Activated CD4-positive, alpha-beta T cell treated with anti-CD3 and anti-CD28 coated beads, Interleukin-2, amount 50 U/mL, for 4 hours (primary cell): ENCODE measurements at regions not wholly inside any gene's neighbourhood (a gene's known extent, or its start where the extent isn't known, plus 50 kb on each side); places are given as distances from the start of the nearest gene placed in this dataset.

Experiments
- DNase-seq, 2 experiments: peaks; one replicate each; pipeline ENCODE4 v3.0.0-alpha.2; 2020

DNA sequence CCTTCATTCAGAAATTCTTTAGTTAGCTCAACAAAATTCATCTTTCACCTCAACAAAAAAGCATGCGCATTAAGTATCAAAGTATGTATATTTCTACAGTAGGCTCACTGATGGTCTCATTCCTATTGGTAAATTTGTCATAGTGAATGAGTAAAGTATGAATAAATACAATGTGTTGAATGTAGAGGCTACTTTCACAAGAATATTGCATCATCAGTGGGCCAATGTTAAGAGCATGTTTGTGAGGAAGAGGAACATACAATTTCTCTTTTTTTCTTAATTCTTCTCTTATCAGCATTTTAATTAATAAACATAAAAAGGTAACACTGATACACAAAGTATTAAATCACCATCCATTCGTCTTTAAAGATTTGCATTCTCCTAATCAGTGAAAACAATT, 505.1 kb downstream of the CETN3 start:
- no peak for DNase-seq

DNA sequence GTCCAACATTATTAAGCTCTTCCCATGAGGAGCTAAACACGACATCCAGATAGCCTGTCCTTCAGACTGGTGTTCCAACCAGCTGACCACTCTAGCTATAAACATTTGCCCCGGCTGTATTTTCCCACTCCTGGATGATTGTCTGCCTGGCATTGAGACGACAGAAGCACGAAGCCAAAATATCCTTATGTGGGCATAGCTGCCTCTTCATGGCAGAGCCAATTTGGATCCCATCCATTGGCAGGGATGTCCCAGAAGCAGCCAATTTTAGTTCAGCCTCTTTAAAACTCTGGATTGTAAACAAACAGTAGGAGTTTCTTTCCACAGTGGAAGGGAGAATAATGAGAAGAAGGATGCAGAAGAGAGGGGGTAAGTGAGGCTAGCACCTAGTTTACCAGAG, 507.6 kb downstream of the CETN3 start:
- no peak for DNase-seq

DNA sequence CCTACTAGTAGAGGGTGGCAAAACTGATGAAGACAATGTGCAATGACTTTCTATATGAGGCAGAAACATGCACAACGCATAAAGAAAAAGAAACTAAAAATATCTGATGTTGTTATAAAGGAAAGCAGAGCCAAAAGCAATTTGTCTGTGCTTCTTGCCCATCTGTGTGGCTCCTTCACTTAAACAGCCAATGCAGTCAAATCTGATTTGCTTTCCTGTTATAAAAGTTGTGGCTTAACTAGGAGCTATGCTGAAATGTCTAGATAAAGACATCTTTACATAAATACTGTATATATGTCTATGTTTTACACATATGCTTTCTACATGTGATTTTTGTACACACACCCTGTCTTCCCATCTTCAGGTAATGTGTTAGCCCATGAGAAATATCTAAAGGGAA, 508.2 kb downstream of the CETN3 start:
- DNase-seq = no peak

DNA sequence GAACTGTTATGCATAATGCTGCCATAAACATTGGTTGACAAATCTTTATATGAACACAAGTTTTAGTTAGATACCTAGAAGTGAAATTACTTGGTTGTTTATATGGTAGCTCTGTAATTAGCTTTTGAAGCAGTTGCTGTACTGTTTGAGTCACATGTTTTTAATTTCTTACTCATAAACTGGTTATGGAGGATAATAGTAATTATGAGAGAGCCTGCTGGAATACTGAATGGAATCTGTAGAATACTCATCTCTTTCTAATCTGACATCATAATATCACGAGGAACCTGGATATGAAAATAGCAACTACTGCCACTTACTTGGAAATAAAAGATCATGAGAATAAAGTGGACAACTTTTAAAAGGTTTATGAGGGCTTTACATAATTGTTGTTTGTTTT, 509.2 kb downstream of the CETN3 start:
- no peak for DNase-seq

DNA sequence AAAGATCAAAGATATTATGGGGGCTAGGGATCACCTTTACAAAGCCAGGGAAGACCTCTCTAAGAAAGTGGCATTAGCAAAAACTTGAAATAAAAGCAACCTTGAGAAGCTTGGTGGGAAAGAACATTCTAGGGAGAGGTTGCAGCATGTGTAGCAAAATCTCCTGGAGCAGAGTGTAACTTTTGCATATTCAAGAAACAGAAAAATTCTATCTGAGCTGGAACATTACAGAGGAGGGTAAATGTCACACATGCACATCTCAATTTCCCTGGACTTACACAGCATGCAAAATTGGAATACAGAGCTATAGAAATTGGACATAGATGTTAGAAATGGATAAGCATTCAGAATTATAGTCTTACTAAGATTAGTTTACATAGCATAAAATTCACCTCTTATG, 510.0 kb downstream of the CETN3 start:
- DNase-seq = no peak

DNA sequence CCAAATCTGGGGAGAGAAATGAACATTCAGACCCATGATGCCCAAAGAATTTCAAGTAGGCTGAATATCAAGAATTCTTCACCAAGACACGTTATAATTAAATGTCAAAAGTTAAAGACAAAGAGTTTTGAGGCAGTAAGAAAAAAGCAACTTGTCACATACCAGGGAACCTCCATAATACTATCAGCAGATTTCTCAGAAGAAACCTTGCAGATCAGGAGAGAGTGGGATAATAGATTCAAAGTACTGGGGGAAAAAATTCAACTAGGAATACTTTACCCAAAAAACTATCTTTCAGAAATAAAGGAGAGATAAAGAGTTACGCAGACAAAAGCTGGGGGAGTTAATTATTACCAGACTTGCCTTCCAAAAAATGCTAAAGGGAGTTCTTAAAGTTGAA, 516.0 kb downstream of the CETN3 start:
- no peak for DNase-seq

DNA sequence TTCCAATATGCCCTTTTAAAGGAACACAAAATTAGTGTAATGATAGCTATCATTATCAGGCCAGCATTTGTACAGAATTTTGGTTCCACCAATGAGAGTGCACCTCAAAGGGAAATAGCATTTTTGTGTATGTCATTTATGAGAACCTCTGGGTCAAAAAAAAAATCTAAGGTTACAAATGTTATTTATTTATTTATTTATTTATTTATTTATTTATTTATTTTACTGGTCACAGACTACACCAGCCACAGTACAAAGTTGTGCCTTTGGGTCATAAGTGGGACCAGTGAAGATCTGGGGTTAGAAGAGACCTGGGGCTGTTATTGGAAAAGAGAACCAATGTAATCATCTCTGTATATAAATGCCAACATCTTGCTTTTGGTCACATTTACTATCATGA, 523.9 kb downstream of the CETN3 start:
- DNase-seq = no peak

DNA sequence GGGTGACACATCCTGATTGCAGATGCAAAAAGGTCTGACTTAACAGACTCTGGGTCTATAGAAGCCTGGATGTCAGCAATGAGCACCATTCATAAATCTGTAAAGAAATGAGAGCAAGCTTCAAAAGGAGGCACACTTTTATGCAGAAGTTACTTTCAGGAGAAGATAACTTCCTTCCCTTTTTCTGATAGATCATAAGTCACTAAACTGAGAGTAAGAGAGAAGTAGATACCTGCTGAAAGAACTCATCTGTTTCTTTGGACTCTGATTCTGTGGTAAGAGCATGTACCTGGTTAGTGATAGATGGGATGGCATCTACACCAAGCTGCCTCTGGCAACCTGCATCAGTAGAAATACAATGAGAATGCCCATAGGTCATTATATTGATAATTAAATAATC, 525.6 kb downstream of the CETN3 start:
- DNase-seq = no peak

DNA sequence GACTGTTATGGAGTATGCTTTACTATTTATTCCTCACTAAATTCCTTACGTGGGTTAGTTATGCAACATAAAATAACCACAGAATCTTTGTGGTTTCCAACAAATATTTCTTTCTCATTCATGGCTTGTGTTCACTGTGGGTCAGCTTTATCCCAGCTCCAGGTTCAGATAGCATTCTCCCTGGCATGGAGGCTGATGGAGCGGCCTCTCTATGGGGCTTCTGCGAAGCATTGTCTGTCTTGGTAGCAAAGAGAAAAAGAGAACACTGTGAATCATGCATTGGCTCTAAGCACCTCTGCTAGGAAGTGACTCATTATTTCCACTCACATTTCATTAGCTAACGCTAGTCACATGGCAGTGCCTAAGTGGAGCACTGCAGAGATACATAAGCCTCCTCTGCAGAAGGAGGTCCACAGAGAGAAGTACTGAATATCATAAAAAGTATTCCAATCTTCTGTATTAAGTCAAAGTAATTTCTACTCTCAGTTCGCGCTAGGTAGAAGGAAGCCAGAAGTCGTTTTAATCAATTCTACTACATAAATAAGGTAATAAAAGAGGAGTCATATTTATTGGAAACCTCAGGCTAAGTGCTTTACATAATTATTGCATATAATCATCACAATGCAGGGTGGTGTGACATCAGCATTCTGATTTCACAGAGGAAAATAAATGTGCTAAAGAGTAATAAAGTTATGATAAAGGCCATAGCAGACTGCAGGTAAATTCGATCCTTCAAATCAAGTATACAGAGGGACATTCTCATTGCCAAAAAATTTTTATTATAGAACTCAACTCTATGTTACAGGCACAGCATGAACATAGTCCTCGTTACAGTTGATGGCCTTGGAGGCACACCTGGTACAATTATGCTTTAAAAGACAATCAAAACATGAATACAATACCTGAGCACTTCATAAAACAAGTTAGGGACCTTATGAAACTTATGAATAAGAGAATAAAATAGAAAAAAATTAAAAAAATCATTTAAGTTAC, 531.1 kb downstream of the CETN3 start:
- DNase-seq = no peak

DNA sequence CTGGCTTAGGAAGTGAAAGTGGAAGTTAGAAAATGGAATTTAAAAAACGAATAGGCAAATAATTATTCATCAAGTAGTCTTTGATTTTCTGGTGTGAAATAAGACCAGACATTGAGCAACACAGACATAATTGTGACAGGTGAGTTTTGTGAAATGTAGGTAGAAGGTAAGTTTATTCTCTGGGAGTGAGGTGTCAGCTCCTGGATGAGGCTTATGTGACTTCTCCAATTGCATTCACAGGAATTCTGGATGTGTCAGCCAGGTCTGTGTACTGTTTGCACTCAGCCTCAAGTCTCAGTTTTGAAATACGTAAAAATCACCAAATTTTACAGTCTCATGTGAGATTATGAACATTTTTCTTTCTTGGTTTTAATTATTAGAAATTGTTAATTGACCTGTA, 537.6 kb downstream of the CETN3 start:
- DNase-seq = no peak

DNA sequence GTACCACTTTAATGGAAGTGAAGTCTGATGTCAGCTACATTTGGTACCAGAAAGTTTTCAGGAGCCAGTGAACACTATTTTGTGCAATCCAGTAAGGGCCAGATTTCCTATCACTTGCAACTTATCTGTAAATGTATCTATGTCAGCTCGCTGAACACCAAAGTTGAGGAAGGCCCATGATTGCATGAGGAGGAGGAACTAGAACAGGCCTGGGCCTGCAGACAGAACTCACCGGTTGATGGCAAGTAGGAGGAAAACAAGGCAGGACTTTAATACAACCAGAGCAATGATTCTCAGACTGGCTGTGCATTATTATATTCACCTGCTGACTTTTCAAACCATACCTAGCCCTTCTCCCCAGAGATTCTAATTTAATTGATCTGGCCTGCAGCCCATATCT, 540.2 kb downstream of the CETN3 start:
- DNase-seq = no peak

DNA sequence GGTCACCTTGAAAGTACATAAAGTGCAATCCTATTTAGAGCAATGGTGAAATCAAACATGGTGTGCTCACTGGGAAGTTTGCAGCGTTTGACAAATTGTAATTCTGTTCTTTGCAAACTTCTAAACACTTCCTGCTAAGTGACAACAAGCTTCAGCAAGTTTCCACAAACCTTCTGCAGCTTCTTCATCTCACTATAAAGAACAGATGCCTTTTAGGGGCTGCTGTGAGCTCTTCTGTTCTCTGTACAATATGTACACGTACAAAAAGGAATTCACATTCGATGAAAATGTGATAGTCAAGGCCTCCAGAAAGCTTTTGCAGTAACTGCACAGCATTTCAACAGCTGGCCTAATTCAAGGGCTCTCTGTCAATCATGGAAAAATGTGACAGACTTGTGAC, 543.1 kb downstream of the CETN3 start:
- DNase-seq = no peak

DNA sequence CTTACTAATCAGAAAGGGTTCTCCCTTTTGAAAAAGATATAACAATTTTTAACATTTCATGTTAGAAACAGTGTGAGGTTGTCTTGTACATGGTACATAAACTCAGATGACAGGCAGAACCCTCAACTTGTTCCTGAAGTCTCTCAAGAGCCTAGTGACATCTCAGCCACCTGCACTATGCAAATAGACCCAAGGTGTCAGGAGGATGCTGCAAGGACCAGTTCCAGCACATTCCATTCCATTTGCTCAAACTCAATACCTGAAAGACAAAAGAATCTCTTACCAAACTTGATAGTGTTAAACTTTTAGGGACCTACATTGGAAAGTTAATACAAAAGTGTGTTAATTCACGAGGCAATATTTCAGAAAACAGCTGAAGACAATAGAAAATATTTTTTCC, 544.6 kb downstream of the CETN3 start:
- DNase-seq = no peak

DNA sequence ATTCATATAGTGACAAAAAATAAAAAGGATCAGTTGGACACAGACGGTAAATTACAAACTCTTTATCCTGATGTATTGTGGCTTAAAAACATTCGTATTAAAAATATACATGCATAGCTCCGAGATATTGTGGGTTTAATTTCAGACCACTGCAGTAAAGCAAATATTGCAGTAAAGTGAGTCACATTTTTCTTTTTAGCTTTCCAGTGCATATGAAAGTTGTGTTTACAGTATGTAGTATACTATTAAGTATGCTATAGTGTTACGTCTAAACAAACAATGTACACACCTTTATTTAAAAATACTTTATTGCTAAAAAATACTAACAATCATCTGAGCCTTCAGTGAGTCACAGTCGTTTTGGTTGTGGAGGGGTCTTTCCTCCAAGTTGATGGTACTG, 551.8 kb downstream of the CETN3 start:
- no peak for DNase-seq

DNA sequence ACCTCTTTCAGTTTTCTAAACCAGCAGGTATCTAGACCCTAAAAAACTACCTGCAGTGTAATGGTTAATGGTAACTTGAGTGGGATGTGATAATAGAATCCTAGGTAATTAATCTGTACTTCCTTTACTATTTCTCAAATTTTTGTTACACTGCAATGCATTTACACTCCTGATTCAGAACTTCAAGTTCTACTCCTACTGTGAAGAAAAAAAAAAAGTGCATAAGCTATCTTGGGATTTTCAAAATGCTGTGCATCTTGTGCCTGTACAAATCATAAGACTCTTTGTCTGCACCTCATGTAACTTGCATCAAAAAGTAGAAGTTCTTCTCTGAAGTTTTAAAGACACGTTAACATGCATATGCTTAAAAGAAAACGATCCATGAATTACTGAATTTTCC, 554.1 kb downstream of the CETN3 start:
- no peak for DNase-seq

DNA sequence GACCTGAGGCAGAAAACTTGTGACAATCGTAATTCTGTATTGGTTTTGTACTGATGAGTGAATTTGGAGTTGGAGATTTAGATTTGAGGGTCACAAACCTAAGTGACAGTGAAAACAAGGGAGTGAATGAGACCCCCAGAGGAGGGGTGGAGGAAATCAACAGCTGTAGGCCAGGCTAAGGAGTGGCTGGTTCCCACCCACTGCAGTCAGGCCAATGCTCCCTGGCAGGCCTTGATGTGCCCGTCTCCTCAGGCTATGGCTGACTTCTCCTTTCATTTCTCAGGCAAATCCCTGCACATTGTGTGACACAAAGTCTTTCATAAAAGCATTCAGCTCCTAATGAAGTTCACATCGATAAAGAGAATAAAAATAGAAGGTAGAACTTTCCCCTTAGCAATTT, 557.6 kb downstream of the CETN3 start:
- DNase-seq = no peak

DNA sequence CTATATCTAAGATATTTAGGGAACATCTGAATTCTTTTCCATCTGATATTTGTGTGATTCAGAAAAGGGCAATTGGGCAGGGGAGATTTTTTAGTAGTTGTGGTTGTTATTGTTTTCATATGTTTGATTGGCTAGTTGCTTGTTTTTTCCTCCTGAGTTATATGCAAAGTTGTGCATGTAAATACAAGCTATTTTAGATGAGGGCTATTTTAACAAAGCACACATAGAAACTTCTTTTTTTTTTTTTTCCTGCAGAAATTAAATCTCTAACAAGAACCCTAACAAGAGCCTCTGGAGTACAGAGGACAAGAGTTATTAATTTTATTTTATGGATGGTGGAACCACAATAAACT, 559.1 kb downstream of the CETN3 start:
- DNase-seq = no peak

DNA sequence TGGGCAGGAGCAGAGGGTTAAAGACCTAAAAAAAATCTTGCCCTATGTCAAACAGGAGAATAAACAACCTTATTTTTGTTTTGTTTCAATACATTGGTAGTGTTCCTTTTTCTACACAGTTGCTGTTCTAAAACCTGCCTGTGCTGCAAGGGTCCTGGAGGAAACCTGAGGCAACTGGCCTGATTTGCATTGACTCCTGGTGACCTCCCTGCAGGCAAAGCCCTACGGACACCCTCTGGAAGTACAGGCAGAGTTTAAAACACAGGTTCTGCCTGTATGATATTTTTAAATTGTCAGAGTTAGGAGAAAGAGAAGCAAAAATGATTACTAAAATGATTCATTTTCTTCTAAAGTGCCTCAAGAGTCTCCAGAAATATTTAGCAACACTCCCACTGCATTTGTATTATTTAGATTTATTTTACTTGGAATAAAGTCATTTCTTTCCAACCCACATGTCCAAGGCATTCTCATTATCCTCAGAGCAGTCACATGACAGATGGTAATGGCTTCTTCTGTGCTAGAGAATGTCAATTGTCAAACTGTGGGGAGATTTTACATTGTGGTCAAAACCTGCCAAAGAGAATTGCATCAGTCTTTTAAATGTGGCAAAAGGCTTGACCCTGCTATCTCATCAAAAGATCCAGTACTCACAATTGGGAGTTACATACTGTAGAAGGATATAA, 559.6 kb downstream of the CETN3 start:
- no peak for DNase-seq

DNA sequence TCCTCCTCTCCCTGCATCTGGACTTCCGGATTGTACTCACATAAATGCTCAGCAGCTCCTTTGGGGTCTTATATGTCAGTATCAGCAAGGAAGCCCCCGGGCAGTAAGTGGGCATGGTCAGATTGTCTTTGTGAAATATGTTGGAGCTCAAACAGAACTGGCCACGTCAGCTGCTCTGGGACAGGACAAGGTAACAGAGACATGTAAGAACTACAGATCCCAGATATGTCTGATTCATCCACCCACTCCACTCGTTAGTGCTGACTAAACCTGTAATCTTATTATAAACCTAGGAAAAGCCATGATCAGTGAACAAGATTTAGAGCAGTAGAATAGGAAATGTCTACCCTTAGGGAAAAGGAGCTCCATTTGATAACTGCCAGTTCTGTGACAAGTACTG, 561.8 kb downstream of the CETN3 start:
- no peak for DNase-seq

DNA sequence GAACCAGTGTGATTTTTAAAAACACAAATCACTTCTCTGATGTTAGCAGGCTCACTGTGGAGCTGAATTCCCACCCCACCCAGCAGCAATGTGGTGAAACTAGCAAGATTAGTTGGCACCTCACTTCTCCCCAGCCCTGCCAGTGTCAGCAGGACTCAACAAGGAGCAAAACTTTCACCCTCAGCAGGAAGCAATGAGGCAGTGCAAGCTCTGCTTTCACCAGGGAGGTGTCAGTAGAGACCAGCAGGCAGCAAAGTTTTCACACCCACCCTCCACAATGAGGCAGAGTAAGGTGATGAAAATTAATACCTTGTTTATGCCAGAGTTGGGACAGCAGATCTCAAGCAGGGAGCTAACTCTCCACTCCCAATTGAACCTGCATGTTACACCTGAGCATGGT, 565.0 kb downstream of the CETN3 start:
- no peak for DNase-seq

DNA sequence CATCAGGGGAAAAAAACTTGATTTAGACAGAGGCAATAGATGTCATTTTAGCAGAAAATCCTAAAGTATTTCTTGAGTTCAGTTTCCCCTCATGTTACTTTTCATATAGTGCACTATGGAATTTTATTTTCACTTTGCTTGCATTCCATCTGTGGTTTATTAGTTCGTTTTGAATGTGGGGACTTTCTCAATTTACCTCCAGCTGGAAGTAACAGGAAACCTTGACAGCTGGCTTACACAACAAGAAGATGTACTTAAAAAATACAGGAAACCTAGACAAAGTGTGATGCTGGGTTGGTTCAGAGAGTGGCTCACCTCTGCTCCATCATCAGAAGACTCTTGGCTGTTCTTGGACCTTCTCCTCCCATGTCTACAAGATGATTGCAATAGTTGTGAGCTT, 567.0 kb downstream of the CETN3 start:
- no peak for DNase-seq

DNA sequence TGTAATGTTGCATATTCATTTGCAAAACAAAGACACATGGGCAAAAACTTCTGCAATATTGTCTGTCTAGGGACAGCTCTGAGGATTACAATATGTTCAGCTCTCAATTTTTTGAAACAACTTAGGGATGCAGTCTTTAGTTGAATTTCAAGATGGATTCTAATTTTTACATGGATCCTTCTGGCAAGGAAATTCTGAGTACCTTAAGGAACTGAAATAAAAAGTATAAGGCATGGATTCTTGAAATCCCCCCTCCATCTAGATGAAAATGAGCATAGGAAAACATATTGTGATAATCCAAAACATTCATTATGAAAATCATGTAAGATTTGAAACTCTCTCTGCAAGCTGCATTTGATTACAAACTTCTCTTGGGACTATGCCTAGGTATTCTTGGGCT, 568.6 kb downstream of the CETN3 start:
- DNase-seq = no peak

DNA sequence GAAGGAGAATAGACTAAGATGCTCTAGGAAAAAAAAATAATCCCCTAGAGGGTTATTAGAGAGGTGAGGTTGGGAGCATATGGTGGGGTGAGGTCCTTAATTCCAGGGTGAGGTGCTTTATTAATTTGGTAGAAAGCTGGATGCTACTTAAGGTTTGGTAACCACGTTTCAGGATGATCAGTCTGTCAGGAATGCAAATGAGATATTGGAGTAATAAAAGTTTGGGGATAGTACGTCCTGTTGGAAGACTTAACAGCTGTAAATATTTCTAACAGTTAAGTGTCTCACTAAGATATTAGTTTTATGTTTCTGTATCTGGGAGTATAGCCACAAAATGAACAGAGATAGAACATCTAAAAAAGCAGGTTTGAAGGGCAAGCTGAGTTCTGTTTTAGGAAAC, 578.9 kb downstream of the CETN3 start:
- DNase-seq = no peak

DNA sequence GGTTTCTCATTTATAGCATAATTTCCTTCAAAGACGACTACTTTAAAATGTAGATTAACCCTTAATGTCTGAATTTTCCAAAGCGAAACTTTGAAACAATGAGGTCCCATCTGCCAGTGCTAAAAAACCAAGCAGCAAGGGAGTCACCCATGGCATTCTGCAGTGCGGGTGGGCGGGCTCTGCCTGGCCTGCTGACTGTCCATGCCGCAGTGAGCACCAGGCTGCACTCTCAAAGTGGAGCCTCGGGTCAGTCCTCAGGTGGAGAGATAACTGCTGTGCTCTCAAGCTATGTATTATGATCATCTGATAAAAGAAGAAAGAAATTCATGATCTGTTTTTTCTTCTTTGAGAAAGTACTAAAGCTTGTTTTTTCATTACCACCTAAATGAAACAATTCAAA, 581.6 kb downstream of the CETN3 start:
- no peak for DNase-seq

DNA sequence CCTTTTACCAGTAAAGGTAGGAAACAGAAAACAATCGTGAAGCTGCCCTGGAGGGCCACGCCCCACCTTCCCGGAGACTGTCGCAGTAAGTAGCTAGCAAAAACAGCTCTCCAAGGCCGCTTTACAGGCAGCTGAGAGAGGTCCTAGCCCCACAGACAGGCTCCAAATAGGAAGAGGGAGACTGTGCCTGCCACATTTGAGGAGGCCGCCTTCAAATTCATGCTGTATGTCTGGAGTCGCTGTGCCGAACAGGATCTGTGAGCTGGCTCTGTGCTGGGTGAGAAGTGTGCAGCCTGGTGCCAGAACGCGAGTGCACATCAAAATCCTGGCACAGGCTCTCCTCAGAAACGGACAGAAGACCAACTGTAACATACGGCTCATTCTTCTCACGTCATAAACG, 582.2 kb downstream of the CETN3 start:
- no peak for DNase-seq
